ENCODE measurements at regions not wholly inside any gene's neighbourhood (a gene's known extent, or its start where the extent isn't known, plus 50 kb on each side); places are given as distances from the start of the nearest gene placed in this dataset.

GRCh38 chr2:221833966-221834365, 261.9 kb upstream of the EPHA4 start:
- DNase-seq (ENCODE audit: low read depth in 2 of 2), result no peak

GRCh38 chr2:221831051-221831450, 258.9 kb upstream of the EPHA4 start:
- DNase-seq (ENCODE audit: low read depth in 2 of 2), result no peak

- DNase-seq (ENCODE audit: low read depth in 2 of 2), result no peak
These were observed 250.3 kb upstream of the EPHA4 start for GRCh38 chr2:221822416-221822815.

GRCh38 chr2:221818616-221819320, 246.7 kb upstream of the EPHA4 start:
- no peak for DNase-seq (ENCODE audit: low read depth in 2 of 2)

GRCh38 chr2:221817878-221818277, 245.8 kb upstream of the EPHA4 start:
- no peak for DNase-seq (ENCODE audit: low read depth in 2 of 2)

GRCh38 chr2:221817052-221817451, 244.9 kb upstream of the EPHA4 start:
- DNase-seq (ENCODE audit: low read depth in 2 of 2), result no peak

- no peak for DNase-seq (ENCODE audit: low read depth in 2 of 2)
These were observed 244.5 kb upstream of the EPHA4 start for GRCh38 chr2:221816566-221816965.

GRCh38 chr2:221810650-221811049, 238.5 kb upstream of the EPHA4 start:
- no peak for DNase-seq (ENCODE audit: low read depth in 2 of 2)

GRCh38 chr2:221810245-221810644, 238.1 kb upstream of the EPHA4 start:
- no peak for DNase-seq (ENCODE audit: low read depth in 2 of 2)

- no peak for DNase-seq (ENCODE audit: low read depth in 2 of 2)
These were observed 236.4 kb upstream of the EPHA4 start for GRCh38 chr2:221808488-221808887.

- no peak for DNase-seq (ENCODE audit: low read depth in 2 of 2)
These were observed 235.6 kb upstream of the EPHA4 start for GRCh38 chr2:221807706-221808105.

GRCh38 chr2:221802089-221802488, 230.0 kb upstream of the EPHA4 start:
- no peak for DNase-seq (ENCODE audit: low read depth in 2 of 2)

- DNase-seq (ENCODE audit: low read depth in 2 of 2), result no peak
These were observed 220.9 kb upstream of the EPHA4 start for GRCh38 chr2:221792971-221793521.

GRCh38 chr2:221791844-221792243, 219.7 kb upstream of the EPHA4 start:
- no peak for DNase-seq (ENCODE audit: low read depth in 2 of 2)

GRCh38 chr2:221787561-221787960, 215.5 kb upstream of the EPHA4 start:
- DNase-seq (ENCODE audit: low read depth in 2 of 2), result no peak

- DNase-seq (ENCODE audit: low read depth in 2 of 2), result no peak
These were observed 214.3 kb upstream of the EPHA4 start for GRCh38 chr2:221786297-221786926.

- DNase-seq (ENCODE audit: low read depth in 2 of 2), result no peak
These were observed 208.2 kb upstream of the EPHA4 start for GRCh38 chr2:221780281-221780688.

GRCh38 chr2:221779614-221780067, 207.5 kb upstream of the EPHA4 start:
- no peak for DNase-seq (ENCODE audit: low read depth in 2 of 2)

- DNase-seq (ENCODE audit: low read depth in 2 of 2), result no peak
These were observed 205.9 kb upstream of the EPHA4 start for GRCh38 chr2:221778025-221778424.

GRCh38 chr2:221777119-221777518, 205.0 kb upstream of the EPHA4 start:
- no peak for DNase-seq (ENCODE audit: low read depth in 2 of 2)

GRCh38 chr2:221775096-221775495, 203.0 kb upstream of the EPHA4 start:
- no peak for DNase-seq (ENCODE audit: low read depth in 2 of 2)

- DNase-seq (ENCODE audit: low read depth in 2 of 2), result no peak
These were observed 202.0 kb upstream of the EPHA4 start for GRCh38 chr2:221774136-221774535.

- DNase-seq (ENCODE audit: low read depth in 2 of 2), result no peak
These were observed 199.2 kb upstream of the EPHA4 start for GRCh38 chr2:221771297-221771696.
